Stomach (tissue), 8 donors: ENCODE measurements at regions not wholly inside any gene's neighbourhood (a gene's known extent, or its start where the extent isn't known, plus 50 kb on each side); places are given as distances from the start of the nearest gene placed in this dataset.

Source experiments
- DNase-seq, 2 donors: peaks; one replicate each; pipeline versions ENCODE4 v3.0.0 to v3.0.0-alpha.2; 2013 to 2019
- H3K27ac ChIP-seq, 5 donors: fragments of 200-600 bp in 4 of 5; sonication (generic) in 4 of 5; one replicate each; pipeline ENCODE4 v1.5.1; 2013 to 2019; ENCODE audit warnings: mild to moderate bottlenecking in 1 of 5, moderate library complexity in 1 of 5
- H3K27me3 ChIP-seq, 3 donors: fragments of 200-600 bp; sonication (generic); one replicate each; pipeline ENCODE4 v1.5.1; 2017 to 2019; ENCODE audit warnings: mixed run types in 1 of 3
- H3K36me3 ChIP-seq, 4 donors: fragments of 200-600 bp; sonication (generic); 1 replicate in 3 of 4; 2 replicates in 1 of 4; pipeline ENCODE4 v1.5.1; 2016 to 2019
- H3K4me1 ChIP-seq, 4 donors: fragments of 200-600 bp; sonication (generic); one replicate each; pipeline ENCODE4 v1.5.1; 2016 to 2019
- H3K4me3 ChIP-seq, 4 donors: fragments of 200-600 bp; sonication (generic) in 3 of 4; one replicate each; pipeline ENCODE4 v1.5.1; 2016 to 2019; ENCODE audit warnings: mild to moderate bottlenecking in 1 of 4
- H3K9me3 ChIP-seq, 4 donors: fragments of 200-600 bp; sonication (generic); one replicate each; pipeline ENCODE4 v1.5.1; 2016 to 2019
- EP300 ChIP-seq: sonication (generic); formaldehyde crosslinking; IDR thresholded peaks from one replicate; pipeline ENCODE4 v1.6.1; 2017; ENCODE audit warnings: antibody characterized with exemption
- POLR2A ChIP-seq, 4 donors: fragments of 450-650 bp; IDR thresholded peaks; one replicate each; pipeline ENCODE4 v1.6.1; 2016; ENCODE audit warnings: antibody characterized with exemption in 4 of 4, control low read depth in 2 of 4, mild to moderate bottlenecking in 1 of 4, moderate library complexity in 1 of 4
- POLR2AphosphoS5 ChIP-seq, 3 donors: sonication (generic); formaldehyde crosslinking; IDR thresholded peaks; one replicate each; pipeline ENCODE4 v1.6.1; 2016; ENCODE audit warnings: antibody characterized with exemption in 3 of 3
- WGBS, 5 donors: extraction: QIAGEN DNeasy Blood & Tissue Kit in 3 of 5; methylation state at CpG; one replicate each; pipeline versions ENCODE4 v1.1.5 to v1.1.7; 2013 to 2018; 5-methylcytosine and 5-hydroxymethylcytosine counted together
- intact Hi-C: fragments of 100-400 bp; cut with DNase I; formaldehyde crosslinking; loops from one replicate; pipeline ENCODE4 v1.15.1; 2023; ENCODE audit warnings: low total_unique reads
- TF ChIP-seq, protein P1 (sequence below), 7 experiments: fragments of 450-650 bp in 4 of 7; fragments of 200-600 bp in 3 of 7; sonication (generic) in 3 of 7; IDR thresholded peaks; one replicate each; pipeline ENCODE4 v1.5.1; 2016 to 2019; ENCODE audit warnings: antibody characterized with exemption in 7 of 7, control low read depth in 2 of 7, mild to moderate bottlenecking in 1 of 7
- donor health status: healthy with polysubstance abuse.
- donor health status: Bipolar disorder and iron deficiency.
- donor health status: healthy.

DNA sequence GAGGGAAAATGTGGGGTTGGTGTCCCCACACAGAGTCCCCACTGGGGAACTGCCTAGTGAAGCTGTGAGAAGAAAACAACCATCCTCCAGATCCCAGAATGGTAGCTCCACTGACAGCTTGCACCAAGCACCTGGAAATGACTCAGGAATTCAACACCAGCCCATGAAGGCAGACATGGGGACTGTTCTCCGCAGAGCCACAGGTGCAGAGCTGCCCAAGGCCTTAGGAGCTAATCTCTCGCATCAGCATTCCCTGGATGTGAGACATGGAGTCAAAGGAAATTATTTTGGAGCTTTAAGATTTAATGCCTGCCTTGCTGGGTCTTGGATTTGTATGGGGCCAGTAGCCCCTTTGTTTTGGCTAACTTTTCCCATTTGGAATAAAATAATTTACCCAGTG is 367.9 kb downstream of the FAM133A start:
- H3K36me3 ChIP-seq = no peaks in the 10 kb centered on the region
- TF ChIP-seq, protein P1, sequence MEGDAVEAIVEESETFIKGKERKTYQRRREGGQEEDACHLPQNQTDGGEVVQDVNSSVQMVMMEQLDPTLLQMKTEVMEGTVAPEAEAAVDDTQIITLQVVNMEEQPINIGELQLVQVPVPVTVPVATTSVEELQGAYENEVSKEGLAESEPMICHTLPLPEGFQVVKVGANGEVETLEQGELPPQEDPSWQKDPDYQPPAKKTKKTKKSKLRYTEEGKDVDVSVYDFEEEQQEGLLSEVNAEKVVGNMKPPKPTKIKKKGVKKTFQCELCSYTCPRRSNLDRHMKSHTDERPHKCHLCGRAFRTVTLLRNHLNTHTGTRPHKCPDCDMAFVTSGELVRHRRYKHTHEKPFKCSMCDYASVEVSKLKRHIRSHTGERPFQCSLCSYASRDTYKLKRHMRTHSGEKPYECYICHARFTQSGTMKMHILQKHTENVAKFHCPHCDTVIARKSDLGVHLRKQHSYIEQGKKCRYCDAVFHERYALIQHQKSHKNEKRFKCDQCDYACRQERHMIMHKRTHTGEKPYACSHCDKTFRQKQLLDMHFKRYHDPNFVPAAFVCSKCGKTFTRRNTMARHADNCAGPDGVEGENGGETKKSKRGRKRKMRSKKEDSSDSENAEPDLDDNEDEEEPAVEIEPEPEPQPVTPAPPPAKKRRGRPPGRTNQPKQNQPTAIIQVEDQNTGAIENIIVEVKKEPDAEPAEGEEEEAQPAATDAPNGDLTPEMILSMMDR (IDR thresholded peaks at IDR 0.05) = no peak
- TF ChIP-seq EP300 (no peak), POLR2AphosphoS5 (IDR thresholded peaks at IDR 0.05) (no peak), POLR2A (IDR thresholded peaks at IDR 0.05) (no peak)
- H3K27me3 ChIP-seq = peaks cover 0 to 4% (median 0%) of the 10 kb centered on the region in 3 donors
- no peaks in the 10 kb centered on the region for H3K4me1 ChIP-seq
- no peak for DNase-seq
- 63 to 100% (median 94%) methylated on average over 2 of the region's 2 CpGs for WGBS, 5 donors
- H3K4me3 ChIP-seq = no peak overlapping the region
- H3K9me3 ChIP-seq = no peaks in the 10 kb centered on the region
- no peak overlapping the region for H3K27ac ChIP-seq
- intact Hi-C loops = no loop called here

GRCh38 chrX:94045724-94046123 is 371.7 kb downstream of the FAM133A start:
- TF ChIP-seq POLR2A (IDR thresholded peaks at IDR 0.05) = no peak
- Histone ChIP-seq H3K9me3 (no peaks in the 10 kb centered on the region), H3K27me3 (peaks cover 0 to 4% (median 0%) of the 10 kb centered on the region in 3 donors), H3K4me3 (no peak overlapping the region), H3K4me1 (no peaks in the 10 kb centered on the region), H3K27ac (no peak overlapping the region), H3K36me3 (no peaks in the 10 kb centered on the region)
- no peak for DNase-seq
- 61 to 91% (median 85%) methylated on average over 5 to 16 of the region's 16 CpGs for WGBS, 5 donors
- intact Hi-C loops = no loop called here

- no peak overlapping the region for H3K4me3 ChIP-seq
- intact Hi-C loops = no loop called here
- no peaks in the 10 kb centered on the region for H3K9me3 ChIP-seq
- TF ChIP-seq EP300 = no peak
- TF ChIP-seq POLR2AphosphoS5 (IDR thresholded peaks at IDR 0.05) = no peak
- TF ChIP-seq, protein P1 (IDR thresholded peaks at IDR 0.05) = no peak
- TF ChIP-seq POLR2A (IDR thresholded peaks at IDR 0.05) = no peak
- H3K27me3 ChIP-seq = no peaks in the 10 kb centered on the region
- H3K27ac ChIP-seq = no peak overlapping the region
- DNase-seq = no peak
- H3K36me3 ChIP-seq = no peaks in the 10 kb centered on the region
- H3K4me1 ChIP-seq = no peaks in the 10 kb centered on the region
- 37 to 82% (median 54%) methylated on average over 2 of the region's 2 CpGs for WGBS, 5 donors
Observed at GRCh38 chrX:94051926-94052325, 377.9 kb downstream of the FAM133A start.

DNA sequence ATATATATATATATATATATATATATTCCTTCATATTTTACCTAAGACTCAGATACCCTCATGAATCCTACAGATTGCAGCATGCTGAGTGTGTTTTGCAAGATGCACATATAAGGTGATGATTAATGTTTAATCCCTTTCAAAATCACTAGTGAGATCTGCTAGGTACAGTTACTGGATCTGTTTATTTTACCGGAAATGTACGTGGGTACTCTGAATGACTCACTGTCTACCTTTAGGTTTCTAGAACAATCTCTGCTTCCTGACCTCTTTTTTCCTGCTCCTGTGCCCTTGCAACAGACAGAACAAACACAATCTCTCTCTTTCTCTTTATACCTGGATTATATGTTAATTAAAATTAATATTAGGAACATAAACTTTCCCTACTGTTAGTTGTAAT is 379.6 kb downstream of the FAM133A start:
- H3K36me3 ChIP-seq = no peaks in the 10 kb centered on the region
- H3K4me3 ChIP-seq = no peak overlapping the region
- peak in 1 of 2 donors; percentile 2 for DNase-seq
- no peak for TF ChIP-seq POLR2A (IDR thresholded peaks at IDR 0.05)
- no peak for TF ChIP-seq POLR2AphosphoS5 (IDR thresholded peaks at IDR 0.05)
- TF ChIP-seq, protein P1 (IDR thresholded peaks at IDR 0.05) = no peak
- TF ChIP-seq EP300 = no peak
- H3K4me1 ChIP-seq = no peaks in the 10 kb centered on the region
- intact Hi-C loops = no loop called here
- no peaks in the 10 kb centered on the region for H3K27me3 ChIP-seq
- 18 to 58% (median 34%) methylated on average over 2 of the region's 2 CpGs for WGBS, 5 donors
- H3K27ac ChIP-seq = no peak overlapping the region
- H3K9me3 ChIP-seq = no peaks in the 10 kb centered on the region

DNA sequence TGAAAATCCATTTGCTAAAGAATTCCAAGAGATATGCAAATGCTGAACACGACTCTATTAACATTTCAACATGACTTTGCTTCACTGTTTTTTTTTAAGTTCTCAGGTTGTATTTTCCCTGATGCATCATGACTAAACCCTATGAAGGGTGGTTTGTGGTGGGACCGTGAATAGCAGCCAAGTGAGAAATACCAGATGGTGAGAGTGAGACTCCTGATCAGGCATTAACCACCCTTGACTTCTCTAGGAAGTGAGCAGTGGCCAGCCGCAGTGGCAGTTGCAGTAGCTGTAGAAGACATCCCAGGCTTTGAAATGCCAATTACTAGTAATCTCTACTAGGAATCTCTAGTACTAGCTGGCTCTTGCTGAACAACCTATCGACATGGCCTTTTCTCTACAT is 383.4 kb downstream of the FAM133A start:
- 63 to 79% (median 75%) methylated on average over 4 of the region's 4 CpGs for WGBS, 5 donors
- H3K4me1 ChIP-seq = no peaks in the 10 kb centered on the region
- DNase-seq = no peak
- H3K36me3 ChIP-seq = no peaks in the 10 kb centered on the region
- intact Hi-C loops = no loop called here
- no peak overlapping the region for H3K27ac ChIP-seq
- TF ChIP-seq, protein P1 (IDR thresholded peaks at IDR 0.05) = no peak
- TF ChIP-seq POLR2AphosphoS5 (IDR thresholded peaks at IDR 0.05) = no peak
- no peak for TF ChIP-seq EP300
- no peak for TF ChIP-seq POLR2A (IDR thresholded peaks at IDR 0.05)
- H3K4me3 ChIP-seq = no peak overlapping the region
- no peaks in the 10 kb centered on the region for H3K27me3 ChIP-seq
- H3K9me3 ChIP-seq = no peaks in the 10 kb centered on the region
